ENCODE measurements at regions not wholly inside any gene's neighbourhood (a gene's known extent, or its start where the extent isn't known, plus 50 kb on each side); places are given as distances from the start of the nearest gene placed in this dataset.

- peak; percentile 3 for TF ChIP-seq CTCF (IDR thresholded peaks at IDR 0.05; ENCODE audit: low read depth, low read length, missing input control)
- peak; percentile 56 to 73 for TF ChIP-seq JUND (IDR thresholded peaks at IDR 0.05)
- TF ChIP-seq HNF4G (IDR thresholded peaks at IDR 0.05): peak; percentile 87
- TF ChIP-seq RXRA (IDR thresholded peaks at IDR 0.05): peak; percentile 61 to 69
- no peak for TF ChIP-seq NR2F2 (IDR thresholded peaks at IDR 0.05)
- TF ChIP-seq ATF3 (IDR thresholded peaks at IDR 0.05): peak; percentile 59
- no peak for TF ChIP-seq EGR1 (IDR thresholded peaks at IDR 0.05; ENCODE audit: low read depth in 2 of 2)
- peak; percentile 91 for TF ChIP-seq YY1 (IDR thresholded peaks at IDR 0.05)
- peak; percentile 26 for TF ChIP-seq FOXA2 (IDR thresholded peaks at IDR 0.05)
- no peak for TF ChIP-seq GABPA (IDR thresholded peaks at IDR 0.05 in 1 of 2, conservative IDR thresholded peaks at IDR 0.05 in 1 of 2)
- peak; percentile 91 to 94 for TF ChIP-seq HNF4A (conservative IDR thresholded peaks at IDR 0.05)
- peak; percentile 53 to 59 for TF ChIP-seq RAD21 (IDR thresholded peaks at IDR 0.05)
- TF ChIP-seq TAF1 (conservative IDR thresholded peaks at IDR 0.05): no peak
- peak; percentile 87 for TF ChIP-seq SP1 (IDR thresholded peaks at IDR 0.05)
- TF ChIP-seq FOXA1 (IDR thresholded peaks at IDR 0.05): no peak
Observed at GRCh38 chr17:13909901-13910519, 159.3 kb upstream of the COX10 start (continued).

GRCh38 chr17:13917634-13918033, 151.7 kb upstream of the COX10 start:
- DNase-seq (ENCODE audit: low spot score): no peak
- Histone ChIP-seq H3K9ac (ENCODE audit: low read depth in 1 of 2, low read length in 2 of 2) (no peak overlapping the region), H3K4me1 (ENCODE audit: control insufficient read depth in 4 of 4, insufficient read depth in 4 of 4, low read length in 3 of 4) (peaks cover 0 to 45% (median 34%) of the 10 kb centered on the region in 4 donors), H3K9me3 (ENCODE audit: control insufficient read depth in 4 of 4, low read length in 3 of 4) (no peaks in the 10 kb centered on the region), H3K27me3 (ENCODE audit: control insufficient read depth in 4 of 4, insufficient read depth in 4 of 4, low read length in 3 of 4) (no peaks in the 10 kb centered on the region), H3K36me3 (ENCODE audit: control insufficient read depth in 4 of 4, insufficient read depth in 3 of 4, low read depth in 1 of 4, low read length in 3 of 4) (no peaks in the 10 kb centered on the region), H3K4me3 (ENCODE audit: low read depth in 1 of 3, low read length in 3 of 3) (no peak overlapping the region), H3K27ac (ENCODE audit: low read depth in 1 of 2, low read length in 2 of 2) (no peak overlapping the region)
- TF ChIP-seq JUND (IDR thresholded peaks at IDR 0.05): no peak
- no peak for TF ChIP-seq HNF4A (conservative IDR thresholded peaks at IDR 0.05)
- TF ChIP-seq MAX (IDR thresholded peaks at IDR 0.05): no peak
- TF ChIP-seq TAF1 (conservative IDR thresholded peaks at IDR 0.05): no peak
- TF ChIP-seq REST (IDR thresholded peaks at IDR 0.05): no peak
- TF ChIP-seq ZBTB33 (IDR thresholded peaks at IDR 0.05): no peak
- TF ChIP-seq ATF3 (IDR thresholded peaks at IDR 0.05): no peak
- TF ChIP-seq CTCF (IDR thresholded peaks at IDR 0.05; ENCODE audit: low read depth, low read length, missing input control): no peak
